Urinary bladder (tissue), 3 donors: ENCODE measurements at regions not wholly inside any gene's neighbourhood (a gene's known extent, or its start where the extent isn't known, plus 50 kb on each side); places are given as distances from the start of the nearest gene placed in this dataset.
"Not testable (repeated sequence)": the region's sequence is repeated elsewhere in the genome, so short reads cannot be mapped to it uniquely, and the experiment has no call there.

ENCODE experiments used
- DNase-seq: peaks from one replicate; pipeline ENCODE4 v3.0.0-alpha.2; 2015; ENCODE audit errors: extremely low spot score
- H3K27ac ChIP-seq: one replicate; pipeline ENCODE4 v1.5.1; 2013; ENCODE audit warnings: low read depth, mild to moderate bottlenecking, moderate library complexity
- H3K36me3 ChIP-seq: one replicate; pipeline ENCODE4 v1.6.1; 2013; ENCODE audit warnings: mild to moderate bottlenecking, moderate library complexity; ENCODE audit not compliant: insufficient read depth
- H3K4me1 ChIP-seq: one replicate; pipeline ENCODE4 v1.6.1; 2013; ENCODE audit warnings: mild to moderate bottlenecking, moderate library complexity; ENCODE audit not compliant: insufficient read depth
- H3K4me3 ChIP-seq: one replicate; pipeline ENCODE4 v1.5.1; 2013; ENCODE audit warnings: low read depth, low read length
- WGBS: extraction: QIAGEN DNeasy Blood & Tissue Kit; methylation state at CpG from one replicate; pipeline ENCODE4 v1.1.7; 2013; 5-methylcytosine and 5-hydroxymethylcytosine counted together
- donor health status: healthy with polysubstance abuse.
- donor health status: healthy.

- no peak for DNase-seq
- no peaks in the 10 kb centered on the region for H3K36me3 ChIP-seq
- no peak overlapping the region for H3K4me3 ChIP-seq
- H3K4me1 ChIP-seq, result no peaks in the 10 kb centered on the region
- 84% methylated on average over 2 of the region's 2 CpGs for WGBS
- H3K27ac ChIP-seq, result no peak overlapping the region
Measured at GRCh38 chr6:115618256-115618655, 442.4 kb downstream of the FRK start.

- Histone ChIP-seq H3K36me3 (no peaks in the 10 kb centered on the region), H3K4me3 (no peak overlapping the region), H3K27ac (no peak overlapping the region), H3K4me1 (no peaks in the 10 kb centered on the region)
- DNase-seq, result no peak
- WGBS, result 78% methylated on average over 1 of the region's 1 CpG
Measured at GRCh38 chr6:115617031-115617430, 443.7 kb downstream of the FRK start.

GRCh38 chr6:115613488-115613887, 447.2 kb downstream of the FRK start:
- Histone ChIP-seq H3K27ac (no peak overlapping the region), H3K4me1 (no peaks in the 10 kb centered on the region), H3K36me3 (no peaks in the 10 kb centered on the region), H3K4me3 (no peak overlapping the region)
- 33% methylated on average over 3 of the region's 3 CpGs for WGBS
- no peak for DNase-seq

GRCh38 chr6:115612796-115613479, 447.8 kb downstream of the FRK start:
- Histone ChIP-seq H3K4me3 (no peak overlapping the region), H3K4me1 (no peaks in the 10 kb centered on the region), H3K27ac (no peak overlapping the region), H3K36me3 (no peaks in the 10 kb centered on the region)
- WGBS, result 48% methylated on average over 7 of the region's 7 CpGs
- no peak for DNase-seq

- H3K27ac ChIP-seq, result no peak overlapping the region
- H3K4me1 ChIP-seq, result no peaks in the 10 kb centered on the region
- no peaks in the 10 kb centered on the region for H3K36me3 ChIP-seq
- DNase-seq, result no peak
- under 1% methylated on average over 1 of the region's 1 CpG for WGBS
- H3K4me3 ChIP-seq, result no peak overlapping the region
Measured at GRCh38 chr6:115612216-115612615, 448.5 kb downstream of the FRK start.

GRCh38 chr6:115610696-115611095, 450.0 kb downstream of the FRK start:
- no peak for DNase-seq
- 47% methylated on average over 5 of the region's 5 CpGs for WGBS
- no peaks in the 10 kb centered on the region for H3K4me1 ChIP-seq
- H3K36me3 ChIP-seq, result no peaks in the 10 kb centered on the region
- no peak overlapping the region for H3K4me3 ChIP-seq
- H3K27ac ChIP-seq, result no peak overlapping the region

GRCh38 chr6:115609111-115609510, 451.6 kb downstream of the FRK start:
- no peak for DNase-seq
- H3K4me1 ChIP-seq, result no peaks in the 10 kb centered on the region
- H3K36me3 ChIP-seq, result no peaks in the 10 kb centered on the region
- 88% methylated on average over 4 of the region's 4 CpGs for WGBS
- H3K27ac ChIP-seq, result no peak overlapping the region
- H3K4me3 ChIP-seq, result no peak overlapping the region

GRCh38 chr6:115602466-115602865, 458.2 kb downstream of the FRK start:
- H3K27ac ChIP-seq, result no peak overlapping the region
- DNase-seq, result no peak
- H3K36me3 ChIP-seq, result no peaks in the 10 kb centered on the region
- 85% methylated on average over 3 of the region's 3 CpGs for WGBS
- no peaks in the 10 kb centered on the region for H3K4me1 ChIP-seq
- no peak overlapping the region for H3K4me3 ChIP-seq

GRCh38 chr6:115601509-115601908, 459.2 kb downstream of the FRK start:
- H3K4me1 ChIP-seq, result no peaks in the 10 kb centered on the region
- WGBS, result 76% methylated on average over 2 of the region's 2 CpGs
- H3K27ac ChIP-seq, result no peak overlapping the region
- no peak for DNase-seq
- H3K4me3 ChIP-seq, result no peak overlapping the region
- H3K36me3 ChIP-seq, result no peaks in the 10 kb centered on the region

- no peaks in the 10 kb centered on the region for H3K36me3 ChIP-seq
- WGBS, result 81% methylated on average over 1 of the region's 1 CpG
- DNase-seq, result no peak
- H3K27ac ChIP-seq, result no peak overlapping the region
- no peak overlapping the region for H3K4me3 ChIP-seq
- no peaks in the 10 kb centered on the region for H3K4me1 ChIP-seq
Measured at GRCh38 chr6:115601064-115601463, 459.6 kb downstream of the FRK start.

GRCh38 chr6:115594891-115595290, 465.8 kb downstream of the FRK start:
- no peaks in the 10 kb centered on the region for H3K36me3 ChIP-seq
- no peak overlapping the region for H3K27ac ChIP-seq
- H3K4me1 ChIP-seq, result no peaks in the 10 kb centered on the region
- no peak for DNase-seq
- no peak overlapping the region for H3K4me3 ChIP-seq
- 94% methylated on average over 1 of the region's 1 CpG for WGBS

- Histone ChIP-seq H3K4me3 (no peak overlapping the region), H3K36me3 (no peaks in the 10 kb centered on the region), H3K4me1 (no peaks in the 10 kb centered on the region), H3K27ac (no peak overlapping the region)
- WGBS, result 39% methylated on average over 2 of the region's 2 CpGs
- DNase-seq, result no peak
Measured at GRCh38 chr6:115592025-115592424, 468.7 kb downstream of the FRK start.

GRCh38 chr6:115589072-115589471, 471.6 kb downstream of the FRK start:
- 91% methylated on average over 4 of the region's 4 CpGs for WGBS
- not testable (repeated sequence) for H3K36me3 ChIP-seq, DNase-seq, H3K27ac ChIP-seq, H3K4me3 ChIP-seq, H3K4me1 ChIP-seq

GRCh38 chr6:115583290-115583689, 477.4 kb downstream of the FRK start:
- 11% methylated on average over 1 of the region's 1 CpG for WGBS
- no peak for DNase-seq
- H3K4me3 ChIP-seq, result no peak overlapping the region
- no peaks in the 10 kb centered on the region for H3K4me1 ChIP-seq
- no peak overlapping the region for H3K27ac ChIP-seq
- H3K36me3 ChIP-seq, result no peaks in the 10 kb centered on the region

- Histone ChIP-seq H3K4me1 (no peaks in the 10 kb centered on the region), H3K36me3 (no peaks in the 10 kb centered on the region), H3K4me3 (no peak overlapping the region), H3K27ac (no peak overlapping the region)
- no peak for DNase-seq
- WGBS, result 92% methylated on average over 2 of the region's 2 CpGs
Measured at GRCh38 chr6:115582386-115582785, 478.3 kb downstream of the FRK start.
